ENCODE measurements at regions not wholly inside any gene's neighbourhood (a gene's known extent, or its start where the extent isn't known, plus 50 kb on each side); places are given as distances from the start of the nearest gene placed in this dataset.

GRCh38 chr6:92275150-92275549 lies 1144.2 kb downstream of the EPHA7 start (continued):
- TF ChIP-seq CTCF (IDR thresholded peaks at IDR 0.05; ENCODE audit: poor library complexity, severe bottlenecking), result no peak

GRCh38 chr6:92274588-92274987 lies 1144.8 kb downstream of the EPHA7 start:
- H3F3A ChIP-seq (ENCODE audit: insufficient read depth, low read length, poor library complexity, severe bottlenecking), result no peaks in the 10 kb centered on the region
- H3K79me2 ChIP-seq (replicated peaks; ENCODE audit: insufficient read depth, low read length), result no peaks in the 10 kb centered on the region
- H3K9me3 ChIP-seq (ENCODE audit: low read length), result no peaks in the 10 kb centered on the region
- H3K27ac ChIP-seq (ENCODE audit: low read length), result no peak overlapping the region
- TF ChIP-seq RAD21 (conservative IDR thresholded peaks at IDR 0.05) (no peak), MXI1 (conservative IDR thresholded peaks at IDR 0.05; ENCODE audit: poor library complexity, severe bottlenecking) (no peak), EZH2 (IDR thresholded peaks at IDR 0.05; ENCODE audit: borderline replicate concordance, insufficient read depth, low read length, poor library complexity, severe bottlenecking) (no peak)
- no peaks in the 10 kb centered on the region for H3K27me3 ChIP-seq (ENCODE audit: insufficient read depth, low read depth, low read length)
- H4K20me1 ChIP-seq (ENCODE audit: insufficient read depth), result no peaks in the 10 kb centered on the region
- no peak overlapping the region for H3K4me3 ChIP-seq (ENCODE audit: low read length)
- no peak overlapping the region for H2AFZ ChIP-seq (ENCODE audit: low read depth, low read length)
- no peaks in the 10 kb centered on the region for H3K36me3 ChIP-seq (ENCODE audit: insufficient read depth, low read length)
- no peaks in the 10 kb centered on the region for H3K9me2 ChIP-seq (ENCODE audit: insufficient read depth, low read length)
- no peak overlapping the region for H3K9ac ChIP-seq (ENCODE audit: low read length)
- no peak overlapping the region for H3K4me2 ChIP-seq (ENCODE audit: low read length)

- H3K36me3 ChIP-seq (ENCODE audit: insufficient read depth, low read length), result no peaks in the 10 kb centered on the region
Measured at GRCh38 chr6:92273694-92274093, 1145.7 kb downstream of the EPHA7 start.

More at GRCh38 chr6:92273694-92274093, 1145.7 kb downstream of the EPHA7 start:
- H3K4me2 ChIP-seq (ENCODE audit: low read length), result no peak overlapping the region
- H3K9me3 ChIP-seq (ENCODE audit: low read length), result no peaks in the 10 kb centered on the region
- no peaks in the 10 kb centered on the region for H3K79me2 ChIP-seq (replicated peaks; ENCODE audit: insufficient read depth, low read length)
- no peaks in the 10 kb centered on the region for H3K9me2 ChIP-seq (ENCODE audit: insufficient read depth, low read length)
- H3K9ac ChIP-seq (ENCODE audit: low read length), result no peak overlapping the region
- H3K27me3 ChIP-seq (ENCODE audit: insufficient read depth, low read depth, low read length), result no peaks in the 10 kb centered on the region
- no peak for TF ChIP-seq EP300 (conservative IDR thresholded peaks at IDR 0.05; ENCODE audit: poor library complexity, severe bottlenecking)
- TF ChIP-seq MXI1 (conservative IDR thresholded peaks at IDR 0.05; ENCODE audit: poor library complexity, severe bottlenecking), result no peak
- no peak for TF ChIP-seq EZH2 (IDR thresholded peaks at IDR 0.05; ENCODE audit: borderline replicate concordance, insufficient read depth, low read length, poor library complexity, severe bottlenecking)
- no peak for TF ChIP-seq RAD21 (conservative IDR thresholded peaks at IDR 0.05)
- TF ChIP-seq POLR2AphosphoS5 (IDR thresholded peaks at IDR 0.05), result no peak
- no peak for TF ChIP-seq SMC3 (conservative IDR thresholded peaks at IDR 0.05; ENCODE audit: poor library complexity)
- TF ChIP-seq CTCF (IDR thresholded peaks at IDR 0.05; ENCODE audit: poor library complexity, severe bottlenecking), result no peak
- no peak for TF ChIP-seq TAF1 (IDR thresholded peaks at IDR 0.05; ENCODE audit: low read depth)
- no peak for TF ChIP-seq REST (IDR thresholded peaks at IDR 0.05; ENCODE audit: borderline replicate concordance)
- no peak overlapping the region for H3K27ac ChIP-seq (ENCODE audit: low read length)
- H4K20me1 ChIP-seq (ENCODE audit: insufficient read depth), result no peaks in the 10 kb centered on the region
- H3F3A ChIP-seq (ENCODE audit: insufficient read depth, low read length, poor library complexity, severe bottlenecking), result no peaks in the 10 kb centered on the region
- no peak overlapping the region for H2AFZ ChIP-seq (ENCODE audit: low read depth, low read length)
- no peak overlapping the region for H3K4me3 ChIP-seq (ENCODE audit: low read length)
